ENCODE measurements at regions not wholly inside any gene's neighbourhood (a gene's known extent, or its start where the extent isn't known, plus 50 kb on each side); places are given as distances from the start of the nearest gene placed in this dataset.

DNA sequence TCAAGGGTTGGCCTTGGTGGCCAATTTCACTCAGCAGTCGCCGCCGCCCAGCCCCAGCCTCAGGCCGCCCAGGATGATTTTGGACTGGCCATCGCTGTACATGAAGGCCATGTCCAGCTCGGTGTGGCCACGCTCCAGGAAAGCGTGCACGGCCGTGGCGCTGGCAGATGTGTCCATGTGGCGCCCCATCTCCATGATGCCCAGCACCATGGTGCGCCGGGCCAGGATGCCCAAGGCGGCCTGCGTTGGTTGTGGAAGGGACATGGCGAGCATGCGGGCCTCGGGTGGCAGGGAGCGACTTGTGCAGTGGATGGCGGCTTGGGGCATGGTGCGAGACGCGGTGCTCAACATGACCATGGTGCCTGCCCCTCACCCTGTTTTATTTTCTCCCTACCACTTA lies 55.4 kb downstream of the ZCCHC12 start:
- Histone ChIP-seq H4K91ac (ENCODE audit: insufficient read length, low read depth, low read length) (no peak overlapping the region), H3K4ac (ENCODE audit: low read depth, low read length) (no peak overlapping the region), H3K56ac (ENCODE audit: insufficient read length, low read depth, low read length) (no peak overlapping the region), H2AK5ac (ENCODE audit: insufficient read length, low read length) (no peak overlapping the region), H3K23me2 (ENCODE audit: insufficient read length, low read depth, low read length, poor library complexity, severe bottlenecking) (no peaks in the 10 kb centered on the region), H3K4me1 (ENCODE audit: insufficient read depth, low read length) (no peaks in the 10 kb centered on the region), H2AFZ (ENCODE audit: low read length) (no peak overlapping the region), H2BK5ac (ENCODE audit: insufficient read length, low read length) (no peak overlapping the region), H4K8ac (replicated peaks; ENCODE audit: insufficient read length, low read depth, low read length) (no peak overlapping the region), H4K20me1 (ENCODE audit: control insufficient read depth, insufficient read depth, insufficient read length) (no peaks in the 10 kb centered on the region), H2BK20ac (ENCODE audit: low read depth, low read length, poor library complexity, severe bottlenecking) (no peak overlapping the region), H3K27me3 (ENCODE audit: insufficient read depth, low read length) (no peaks in the 10 kb centered on the region), H3K23ac (ENCODE audit: insufficient read length, low read depth, low read length) (no peak overlapping the region), H3K14ac (ENCODE audit: insufficient read depth, low read length) (no peak overlapping the region; the same call in 1 of the 2 replicates), H3K9me3 (ENCODE audit: control insufficient read depth, low read depth, low read length) (peaks cover 39% of the 10 kb centered on the region), H3K9ac (ENCODE audit: extremely low read depth, insufficient read length, low read length) (no peak overlapping the region), H2BK12ac (ENCODE audit: insufficient read length, low read depth, low read length) (no peak overlapping the region), H3K18ac (ENCODE audit: insufficient read length, low read depth, low read length) (no peak overlapping the region), H2BK120ac (ENCODE audit: low read depth, low read length, poor library complexity, severe bottlenecking) (no peak overlapping the region), H3K79me1 (ENCODE audit: insufficient read depth, low read depth, low read length, poor library complexity, severe bottlenecking) (no peaks in the 10 kb centered on the region), H2BK15ac (ENCODE audit: low read depth, low read length) (no peak overlapping the region), H3K4me2 (ENCODE audit: insufficient read depth, insufficient read length, low read length) (no peak overlapping the region), H4K5ac (ENCODE audit: insufficient read length, low read depth, low read length) (no peak overlapping the region), H3T11ph (ENCODE audit: low read length) (no peak overlapping the region), H3K27ac (ENCODE audit: insufficient read length, low read depth, low read length) (no peak overlapping the region), H3K79me2 (ENCODE audit: insufficient read depth, low read length) (no peaks in the 10 kb centered on the region)
- no peak overlapping the region for H3K27ac Mint-ChIP-seq
- TF ChIP-seq, protein P1, sequence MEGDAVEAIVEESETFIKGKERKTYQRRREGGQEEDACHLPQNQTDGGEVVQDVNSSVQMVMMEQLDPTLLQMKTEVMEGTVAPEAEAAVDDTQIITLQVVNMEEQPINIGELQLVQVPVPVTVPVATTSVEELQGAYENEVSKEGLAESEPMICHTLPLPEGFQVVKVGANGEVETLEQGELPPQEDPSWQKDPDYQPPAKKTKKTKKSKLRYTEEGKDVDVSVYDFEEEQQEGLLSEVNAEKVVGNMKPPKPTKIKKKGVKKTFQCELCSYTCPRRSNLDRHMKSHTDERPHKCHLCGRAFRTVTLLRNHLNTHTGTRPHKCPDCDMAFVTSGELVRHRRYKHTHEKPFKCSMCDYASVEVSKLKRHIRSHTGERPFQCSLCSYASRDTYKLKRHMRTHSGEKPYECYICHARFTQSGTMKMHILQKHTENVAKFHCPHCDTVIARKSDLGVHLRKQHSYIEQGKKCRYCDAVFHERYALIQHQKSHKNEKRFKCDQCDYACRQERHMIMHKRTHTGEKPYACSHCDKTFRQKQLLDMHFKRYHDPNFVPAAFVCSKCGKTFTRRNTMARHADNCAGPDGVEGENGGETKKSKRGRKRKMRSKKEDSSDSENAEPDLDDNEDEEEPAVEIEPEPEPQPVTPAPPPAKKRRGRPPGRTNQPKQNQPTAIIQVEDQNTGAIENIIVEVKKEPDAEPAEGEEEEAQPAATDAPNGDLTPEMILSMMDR (conservative IDR thresholded peaks at IDR 0.05) = no peak
- H3K36me3 Mint-ChIP-seq (ENCODE audit: insufficient read depth in 1 of 3, low read depth in 3 of 3) = no peaks in the 10 kb centered on the region; a peak in 1 of 7 replicates
- no CpG with 5 or more reads among the region's 24 CpGs for WGBS (ENCODE audit: extremely low coverage, insufficient read length, low lambda C conversion rate)
- H3K9me3 Mint-ChIP-seq = peaks cover 47 to 66% of the 10 kb centered on the region in 2 experiments
- peaks cover 3% of the 10 kb centered on the region for H3K27me3 Mint-ChIP-seq (ENCODE audit: low read depth)
- no peak for DNase-seq
- no peak overlapping the region for H3K4me3 Mint-ChIP-seq
- H3K4me1 Mint-ChIP-seq = no peaks in the 10 kb centered on the region
